ENCODE measurements at regions not wholly inside any gene's neighbourhood (a gene's known extent, or its start where the extent isn't known, plus 50 kb on each side); places are given as distances from the start of the nearest gene placed in this dataset.

DNA sequence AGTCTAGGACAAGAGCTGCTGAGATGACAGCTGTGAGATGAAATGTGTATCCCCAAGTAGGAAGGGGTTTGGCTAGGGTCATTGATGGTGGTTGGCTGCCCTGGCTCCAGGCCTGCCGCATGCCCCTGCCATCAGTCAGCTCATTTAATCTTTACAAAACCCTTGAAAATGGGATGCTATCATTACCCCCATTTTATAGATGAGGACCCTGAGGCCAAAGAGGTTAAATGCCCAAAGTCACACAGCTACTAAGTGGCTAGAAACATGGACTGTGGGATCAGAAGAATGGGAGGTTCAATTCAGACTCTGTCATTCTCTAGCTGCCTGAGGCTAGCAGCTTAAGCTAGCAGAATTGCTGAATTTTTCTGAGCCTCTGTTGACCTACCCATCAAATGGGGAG lies 198.8 kb downstream of the MAF start (continued):
- TF ChIP-seq JAZF1 (CRISPR knock-in tag; IDR thresholded peaks at IDR 0.05) (no peak), NFATC4 (CRISPR knock-in tag; IDR thresholded peaks at IDR 0.05) (no peak), OVOL2 (CRISPR knock-in tag; IDR thresholded peaks at IDR 0.05; ENCODE audit: borderline replicate concordance) (no peak), PRRX2 (CRISPR knock-in tag; IDR thresholded peaks at IDR 0.05) (no peak), NR1H2 (CRISPR knock-in tag; IDR thresholded peaks at IDR 0.05) (no peak), ZNF423 (CRISPR knock-in tag; IDR thresholded peaks at IDR 0.05) (no peak)
- TF ChIP-seq, protein P1, sequence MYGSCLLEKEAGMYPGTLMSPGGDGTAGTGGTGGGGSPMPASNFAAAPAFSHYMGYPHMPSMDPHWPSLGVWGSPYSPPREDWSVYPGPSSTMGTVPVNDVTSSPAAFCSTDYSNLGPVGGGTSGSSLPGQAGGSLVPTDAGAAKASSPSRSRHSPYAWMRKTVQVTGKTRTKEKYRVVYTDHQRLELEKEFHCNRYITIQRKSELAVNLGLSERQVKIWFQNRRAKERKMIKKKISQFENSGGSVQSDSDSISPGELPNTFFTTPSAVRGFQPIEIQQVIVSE (CRISPR knock-in tag; IDR thresholded peaks at IDR 0.05; ENCODE audit: borderline replicate concordance): no peak
- TF ChIP-seq, protein P2, sequence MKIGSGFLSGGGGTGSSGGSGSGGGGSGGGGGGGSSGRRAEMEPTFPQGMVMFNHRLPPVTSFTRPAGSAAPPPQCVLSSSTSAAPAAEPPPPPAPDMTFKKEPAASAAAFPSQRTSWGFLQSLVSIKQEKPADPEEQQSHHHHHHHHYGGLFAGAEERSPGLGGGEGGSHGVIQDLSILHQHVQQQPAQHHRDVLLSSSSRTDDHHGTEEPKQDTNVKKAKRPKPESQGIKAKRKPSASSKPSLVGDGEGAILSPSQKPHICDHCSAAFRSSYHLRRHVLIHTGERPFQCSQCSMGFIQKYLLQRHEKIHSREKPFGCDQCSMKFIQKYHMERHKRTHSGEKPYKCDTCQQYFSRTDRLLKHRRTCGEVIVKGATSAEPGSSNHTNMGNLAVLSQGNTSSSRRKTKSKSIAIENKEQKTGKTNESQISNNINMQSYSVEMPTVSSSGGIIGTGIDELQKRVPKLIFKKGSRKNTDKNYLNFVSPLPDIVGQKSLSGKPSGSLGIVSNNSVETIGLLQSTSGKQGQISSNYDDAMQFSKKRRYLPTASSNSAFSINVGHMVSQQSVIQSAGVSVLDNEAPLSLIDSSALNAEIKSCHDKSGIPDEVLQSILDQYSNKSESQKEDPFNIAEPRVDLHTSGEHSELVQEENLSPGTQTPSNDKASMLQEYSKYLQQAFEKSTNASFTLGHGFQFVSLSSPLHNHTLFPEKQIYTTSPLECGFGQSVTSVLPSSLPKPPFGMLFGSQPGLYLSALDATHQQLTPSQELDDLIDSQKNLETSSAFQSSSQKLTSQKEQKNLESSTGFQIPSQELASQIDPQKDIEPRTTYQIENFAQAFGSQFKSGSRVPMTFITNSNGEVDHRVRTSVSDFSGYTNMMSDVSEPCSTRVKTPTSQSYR (CRISPR knock-in tag; IDR thresholded peaks at IDR 0.05): no peak
- TF ChIP-seq, protein P3, sequence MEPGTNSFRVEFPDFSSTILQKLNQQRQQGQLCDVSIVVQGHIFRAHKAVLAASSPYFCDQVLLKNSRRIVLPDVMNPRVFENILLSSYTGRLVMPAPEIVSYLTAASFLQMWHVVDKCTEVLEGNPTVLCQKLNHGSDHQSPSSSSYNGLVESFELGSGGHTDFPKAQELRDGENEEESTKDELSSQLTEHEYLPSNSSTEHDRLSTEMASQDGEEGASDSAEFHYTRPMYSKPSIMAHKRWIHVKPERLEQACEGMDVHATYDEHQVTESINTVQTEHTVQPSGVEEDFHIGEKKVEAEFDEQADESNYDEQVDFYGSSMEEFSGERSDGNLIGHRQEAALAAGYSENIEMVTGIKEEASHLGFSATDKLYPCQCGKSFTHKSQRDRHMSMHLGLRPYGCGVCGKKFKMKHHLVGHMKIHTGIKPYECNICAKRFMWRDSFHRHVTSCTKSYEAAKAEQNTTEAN (CRISPR knock-in tag; IDR thresholded peaks at IDR 0.05): no peak
- TF ChIP-seq, protein P4, sequence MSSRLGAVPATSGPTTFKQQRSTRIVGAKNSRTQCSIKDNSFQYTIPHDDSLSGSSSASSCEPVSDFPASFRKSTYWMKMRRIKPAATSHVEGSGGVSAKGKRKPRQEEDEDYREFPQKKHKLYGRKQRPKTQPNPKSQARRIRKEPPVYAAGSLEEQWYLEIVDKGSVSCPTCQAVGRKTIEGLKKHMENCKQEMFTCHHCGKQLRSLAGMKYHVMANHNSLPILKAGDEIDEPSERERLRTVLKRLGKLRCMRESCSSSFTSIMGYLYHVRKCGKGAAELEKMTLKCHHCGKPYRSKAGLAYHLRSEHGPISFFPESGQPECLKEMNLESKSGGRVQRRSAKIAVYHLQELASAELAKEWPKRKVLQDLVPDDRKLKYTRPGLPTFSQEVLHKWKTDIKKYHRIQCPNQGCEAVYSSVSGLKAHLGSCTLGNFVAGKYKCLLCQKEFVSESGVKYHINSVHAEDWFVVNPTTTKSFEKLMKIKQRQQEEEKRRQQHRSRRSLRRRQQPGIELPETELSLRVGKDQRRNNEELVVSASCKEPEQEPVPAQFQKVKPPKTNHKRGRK (CRISPR knock-in tag; IDR thresholded peaks at IDR 0.05; ENCODE audit: borderline replicate concordance): no peak
- TF ChIP-seq, protein P5, sequence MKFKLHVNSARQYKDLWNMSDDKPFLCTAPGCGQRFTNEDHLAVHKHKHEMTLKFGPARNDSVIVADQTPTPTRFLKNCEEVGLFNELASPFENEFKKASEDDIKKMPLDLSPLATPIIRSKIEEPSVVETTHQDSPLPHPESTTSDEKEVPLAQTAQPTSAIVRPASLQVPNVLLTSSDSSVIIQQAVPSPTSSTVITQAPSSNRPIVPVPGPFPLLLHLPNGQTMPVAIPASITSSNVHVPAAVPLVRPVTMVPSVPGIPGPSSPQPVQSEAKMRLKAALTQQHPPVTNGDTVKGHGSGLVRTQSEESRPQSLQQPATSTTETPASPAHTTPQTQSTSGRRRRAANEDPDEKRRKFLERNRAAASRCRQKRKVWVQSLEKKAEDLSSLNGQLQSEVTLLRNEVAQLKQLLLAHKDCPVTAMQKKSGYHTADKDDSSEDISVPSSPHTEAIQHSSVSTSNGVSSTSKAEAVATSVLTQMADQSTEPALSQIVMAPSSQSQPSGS (CRISPR knock-in tag; IDR thresholded peaks at IDR 0.05; ENCODE audit: borderline replicate concordance, low read depth): no peak

DNA sequence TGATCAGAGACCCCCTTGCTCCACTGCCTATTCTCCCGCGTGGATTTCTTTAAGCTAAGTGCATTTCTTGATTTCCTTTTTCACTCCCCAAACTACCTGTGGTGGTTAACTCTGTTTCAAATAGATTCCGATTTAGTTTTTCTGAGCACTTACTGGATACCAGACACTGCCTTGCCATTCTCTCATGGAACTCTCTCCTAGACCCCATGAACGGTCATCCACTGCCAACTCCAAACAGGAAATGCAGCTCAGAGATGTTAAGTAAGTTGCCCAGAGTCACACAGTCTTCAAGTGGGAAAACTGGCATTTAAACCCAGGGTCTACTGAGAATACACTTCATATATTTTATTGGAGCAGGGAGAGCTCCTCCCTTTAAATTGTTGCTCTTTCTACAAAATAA lies 199.4 kb downstream of the MAF start:
- DNase-seq (ENCODE audit: low spot score) (no peak), ATAC-seq (no peak)
- no peak for TF ChIP-seq ESRRA (CRISPR knock-in tag; IDR thresholded peaks at IDR 0.05; ENCODE audit: borderline replicate concordance)
- TF ChIP-seq ZNF263 (CRISPR knock-in tag; IDR thresholded peaks at IDR 0.05; ENCODE audit: low read depth): no peak
- no peak for TF ChIP-seq RELA (CRISPR knock-in tag; IDR thresholded peaks at IDR 0.05; ENCODE audit: borderline replicate concordance)
- TF ChIP-seq, protein P6, sequence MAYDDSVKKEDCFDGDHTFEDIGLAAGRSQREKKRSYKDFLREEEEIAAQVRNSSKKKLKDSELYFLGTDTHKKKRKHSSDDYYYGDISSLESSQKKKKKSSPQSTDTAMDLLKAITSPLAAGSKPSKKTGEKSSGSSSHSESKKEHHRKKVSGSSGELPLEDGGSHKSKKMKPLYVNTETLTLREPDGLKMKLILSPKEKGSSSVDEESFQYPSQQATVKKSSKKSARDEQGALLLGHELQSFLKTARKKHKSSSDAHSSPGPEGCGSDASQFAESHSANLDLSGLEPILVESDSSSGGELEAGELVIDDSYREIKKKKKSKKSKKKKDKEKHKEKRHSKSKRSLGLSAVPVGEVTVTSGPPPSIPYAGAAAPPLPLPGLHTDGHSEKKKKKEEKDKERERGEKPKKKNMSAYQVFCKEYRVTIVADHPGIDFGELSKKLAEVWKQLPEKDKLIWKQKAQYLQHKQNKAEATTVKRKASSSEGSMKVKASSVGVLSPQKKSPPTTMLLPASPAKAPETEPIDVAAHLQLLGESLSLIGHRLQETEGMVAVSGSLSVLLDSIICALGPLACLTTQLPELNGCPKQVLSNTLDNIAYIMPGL (CRISPR knock-in tag; IDR thresholded peaks at IDR 0.05): no peak
- no peak for TF ChIP-seq ZNF416 (CRISPR knock-in tag; IDR thresholded peaks at IDR 0.05)
- TF ChIP-seq, protein P3 (CRISPR knock-in tag; IDR thresholded peaks at IDR 0.05): no peak
- TF ChIP-seq, protein P7, sequence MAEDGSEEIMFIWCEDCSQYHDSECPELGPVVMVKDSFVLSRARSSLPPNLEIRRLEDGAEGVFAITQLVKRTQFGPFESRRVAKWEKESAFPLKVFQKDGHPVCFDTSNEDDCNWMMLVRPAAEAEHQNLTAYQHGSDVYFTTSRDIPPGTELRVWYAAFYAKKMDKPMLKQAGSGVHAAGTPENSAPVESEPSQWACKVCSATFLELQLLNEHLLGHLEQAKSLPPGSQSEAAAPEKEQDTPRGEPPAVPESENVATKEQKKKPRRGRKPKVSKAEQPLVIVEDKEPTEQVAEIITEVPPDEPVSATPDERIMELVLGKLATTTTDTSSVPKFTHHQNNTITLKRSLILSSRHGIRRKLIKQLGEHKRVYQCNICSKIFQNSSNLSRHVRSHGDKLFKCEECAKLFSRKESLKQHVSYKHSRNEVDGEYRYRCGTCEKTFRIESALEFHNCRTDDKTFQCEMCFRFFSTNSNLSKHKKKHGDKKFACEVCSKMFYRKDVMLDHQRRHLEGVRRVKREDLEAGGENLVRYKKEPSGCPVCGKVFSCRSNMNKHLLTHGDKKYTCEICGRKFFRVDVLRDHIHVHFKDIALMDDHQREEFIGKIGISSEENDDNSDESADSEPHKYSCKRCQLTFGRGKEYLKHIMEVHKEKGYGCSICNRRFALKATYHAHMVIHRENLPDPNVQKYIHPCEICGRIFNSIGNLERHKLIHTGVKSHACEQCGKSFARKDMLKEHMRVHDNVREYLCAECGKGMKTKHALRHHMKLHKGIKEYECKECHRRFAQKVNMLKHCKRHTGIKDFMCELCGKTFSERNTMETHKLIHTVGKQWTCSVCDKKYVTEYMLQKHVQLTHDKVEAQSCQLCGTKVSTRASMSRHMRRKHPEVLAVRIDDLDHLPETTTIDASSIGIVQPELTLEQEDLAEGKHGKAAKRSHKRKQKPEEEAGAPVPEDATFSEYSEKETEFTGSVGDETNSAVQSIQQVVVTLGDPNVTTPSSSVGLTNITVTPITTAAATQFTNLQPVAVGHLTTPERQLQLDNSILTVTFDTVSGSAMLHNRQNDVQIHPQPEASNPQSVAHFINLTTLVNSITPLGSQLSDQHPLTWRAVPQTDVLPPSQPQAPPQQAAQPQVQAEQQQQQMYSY (CRISPR knock-in tag; IDR thresholded peaks at IDR 0.05): no peak
- TF ChIP-seq, protein P8, sequence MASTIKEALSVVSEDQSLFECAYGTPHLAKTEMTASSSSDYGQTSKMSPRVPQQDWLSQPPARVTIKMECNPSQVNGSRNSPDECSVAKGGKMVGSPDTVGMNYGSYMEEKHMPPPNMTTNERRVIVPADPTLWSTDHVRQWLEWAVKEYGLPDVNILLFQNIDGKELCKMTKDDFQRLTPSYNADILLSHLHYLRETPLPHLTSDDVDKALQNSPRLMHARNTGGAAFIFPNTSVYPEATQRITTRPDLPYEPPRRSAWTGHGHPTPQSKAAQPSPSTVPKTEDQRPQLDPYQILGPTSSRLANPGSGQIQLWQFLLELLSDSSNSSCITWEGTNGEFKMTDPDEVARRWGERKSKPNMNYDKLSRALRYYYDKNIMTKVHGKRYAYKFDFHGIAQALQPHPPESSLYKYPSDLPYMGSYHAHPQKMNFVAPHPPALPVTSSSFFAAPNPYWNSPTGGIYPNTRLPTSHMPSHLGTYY (CRISPR knock-in tag; IDR thresholded peaks at IDR 0.05): no peak
- TF ChIP-seq NR1H2 (CRISPR knock-in tag; IDR thresholded peaks at IDR 0.05): no peak
- no peak for TF ChIP-seq MYBL2 (CRISPR knock-in tag; IDR thresholded peaks at IDR 0.05)
- CTCF ChIA-PET: interaction anchor here (1.1 kb wide), 1 partner anchor 67 kb away, joined by 3 read pairs; no protein-coding TSS in a partner anchor
- Mint-ChIP-seq H3K27ac (no peak overlapping the region), H3K36me3 (no peaks in the 10 kb centered on the region), H3K4me3 (no peak overlapping the region), H3K27me3 (ENCODE audit: low read depth) (no peaks in the 10 kb centered on the region; the same call in 1 of the 2 replicates), H3K4me1 (no peaks in the 10 kb centered on the region), H3K9me3 (peaks cover 14% of the 10 kb centered on the region)
- POLR2A ChIA-PET: no interaction called here
